Common myeloid progenitor, CD34-positive (primary cell): ENCODE measurements at regions not wholly inside any gene's neighbourhood (a gene's known extent, or its start where the extent isn't known, plus 50 kb on each side); places are given as distances from the start of the nearest gene placed in this dataset.
"Not testable (repeated sequence)": the region's sequence is repeated elsewhere in the genome, so short reads cannot be mapped to it uniquely, and the experiment has no call there.

Source experiments
- CTCF ChIA-PET: fragments of 350-600 bp; sonication (Branson Sonifier 250); formaldehyde crosslinking; loops from one replicate; lab custom pipeline; 2021; ENCODE audit warnings: antibody characterized with exemption; lab: Charles Lee
- POLR2A ChIA-PET: fragments of 350-600 bp; sonication (Branson Sonifier 250); formaldehyde crosslinking; loops from one replicate; lab custom pipeline; 2021; ENCODE audit warnings: antibody characterized with exemption; lab: Charles Lee
- DNase-seq, 3 donors: peaks; one replicate each; pipeline versions ENCODE4 v3.0.0 to v3.0.0-alpha.2; 2013
- H3K27ac ChIP-seq, 2 experiments: 1 replicate in 1 of 2; 2 replicates in 1 of 2; pipeline ENCODE4 v1.7.0; 2013; ENCODE audit warnings: inconsistent platforms in 2 of 2, low read length in 2 of 2, mild to moderate bottlenecking in 2 of 2, low read depth in 1 of 2, moderate library complexity in 1 of 2; ENCODE audit not compliant: severe bottlenecking in 2 of 2, insufficient read depth in 1 of 2, poor library complexity in 1 of 2
- H3K27me3 ChIP-seq, 5 experiments: replicated peaks in 2 of 5; 1 replicate in 3 of 5; 2 replicates in 2 of 5; pipeline versions ENCODE4 v1.6.1 to v1.7.0; 2013; ENCODE audit warnings: low read length in 4 of 5, mild to moderate bottlenecking in 2 of 5, moderate library complexity in 2 of 5, inconsistent platforms in 1 of 5; ENCODE audit not compliant: insufficient read depth in 5 of 5, control insufficient read depth in 4 of 5
- H3K36me3 ChIP-seq, 4 experiments: 1 replicate in 2 of 4; 2 replicates in 2 of 4; pipeline versions ENCODE4 v1.6.1 to v1.7.0; 2013; ENCODE audit warnings: low read length in 3 of 4, control low read depth in 1 of 4, mild to moderate bottlenecking in 1 of 4; ENCODE audit not compliant: control insufficient read depth in 4 of 4, insufficient read depth in 4 of 4
- H3K4me1 ChIP-seq, 4 experiments: 1 replicate in 3 of 4; 2 replicates in 1 of 4; pipeline versions ENCODE4 v1.6.1 to v1.7.1; 2013; ENCODE audit warnings: low read length in 3 of 4, mild to moderate bottlenecking in 3 of 4, control low read depth in 1 of 4, inconsistent platforms in 1 of 4, moderate library complexity in 1 of 4; ENCODE audit not compliant: control insufficient read depth in 4 of 4, insufficient read depth in 4 of 4; ENCODE audit errors: control extremely low read depth in 1 of 4
- H3K4me3 ChIP-seq, 7 experiments: 1 replicate in 4 of 7; 2 replicates in 3 of 7; pipeline versions ENCODE4 v1.5.1 to v1.7.0; 2013; ENCODE audit warnings: mild to moderate bottlenecking in 7 of 7, low read length in 6 of 7, moderate library complexity in 6 of 7, inconsistent platforms in 2 of 7, low read depth in 2 of 7, control low read depth in 1 of 7; ENCODE audit not compliant: insufficient read depth in 4 of 7, control insufficient read depth in 1 of 7; ENCODE audit errors: extremely low read depth in 1 of 7
- H3K9me3 ChIP-seq, 5 experiments: 1 replicate in 4 of 5; 2 replicates in 1 of 5; pipeline versions ENCODE4 v1.6.1 to v1.7.1; 2013; ENCODE audit warnings: low read length in 4 of 5, mild to moderate bottlenecking in 2 of 5, inconsistent platforms in 1 of 5, low read depth in 1 of 5, moderate library complexity in 1 of 5; ENCODE audit not compliant: control insufficient read depth in 4 of 5, insufficient read depth in 2 of 5; ENCODE audit errors: control extremely low read depth in 1 of 5
- WGBS: methylation state at CpG from one replicate; pipeline ENCODE4 v1.1.5; 2013; ENCODE audit not compliant: insufficient coverage; 5-methylcytosine and 5-hydroxymethylcytosine counted together

GRCh38 chr9:95788021-95788420 is 87.5 kb upstream of the ERCC6L2 start:
- H3K9me3 ChIP-seq, result no peaks in the 10 kb centered on the region
- peaks cover 0 to 5% (median 3%) of the 10 kb centered on the region in 5 experiments for H3K27me3 ChIP-seq
- no peak for DNase-seq
- no peak overlapping the region for H3K4me3 ChIP-seq
- ChIA-PET POLR2A (no interaction called here), CTCF (no interaction called here)
- no peak overlapping the region for H3K27ac ChIP-seq
- H3K4me1 ChIP-seq, result no peaks in the 10 kb centered on the region
- no peaks in the 10 kb centered on the region for H3K36me3 ChIP-seq
- 90% methylated on average over 2 of the region's 7 CpGs for WGBS

- Histone ChIP-seq H3K9me3 (no peaks in the 10 kb centered on the region), H3K36me3 (no peaks in the 10 kb centered on the region), H3K4me1 (no peaks in the 10 kb centered on the region), H3K4me3 (no peak overlapping the region), H3K27me3 (peaks cover 0 to 4% (median 0%) of the 10 kb centered on the region in 5 experiments), H3K27ac (no peak overlapping the region)
- 100% methylated on average over 3 of the region's 3 CpGs for WGBS
- POLR2A ChIA-PET, result no interaction called here
- CTCF ChIA-PET, result no interaction called here
- no peak for DNase-seq
These were observed 90.3 kb upstream of the ERCC6L2 start for GRCh38 chr9:95785209-95785608.

DNA sequence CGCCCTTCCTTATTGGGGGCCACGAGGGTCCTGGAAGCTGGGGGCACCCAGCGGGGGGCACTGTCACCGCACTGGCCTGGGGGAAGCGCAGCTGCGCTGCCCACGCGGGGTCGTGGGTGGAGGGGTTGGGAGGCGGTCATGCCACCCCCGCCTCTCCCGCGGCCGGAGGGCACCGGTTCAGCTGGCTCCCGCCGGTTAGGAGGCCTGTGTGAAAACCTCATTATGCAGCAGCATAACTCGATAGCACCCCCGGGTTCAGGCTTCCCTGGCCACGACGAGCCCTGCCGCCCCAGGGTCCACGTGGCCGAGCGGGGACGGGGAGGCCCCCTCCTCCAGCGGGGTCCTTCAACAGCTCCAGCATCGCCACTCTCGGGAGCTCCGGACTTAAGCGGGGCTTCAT is 91.2 kb upstream of the ERCC6L2 start:
- peaks cover 0 to 4% (median 0%) of the 10 kb centered on the region in 5 experiments for H3K27me3 ChIP-seq
- H3K36me3 ChIP-seq, result no peaks in the 10 kb centered on the region
- no peak overlapping the region for H3K4me3 ChIP-seq
- H3K27ac ChIP-seq, result no peak overlapping the region
- H3K9me3 ChIP-seq, result no peaks in the 10 kb centered on the region
- ChIA-PET CTCF (no interaction called here), POLR2A (no interaction called here)
- no peak for DNase-seq
- 92% methylated on average over 29 of the region's 31 CpGs for WGBS
- H3K4me1 ChIP-seq, result no peaks in the 10 kb centered on the region

DNA sequence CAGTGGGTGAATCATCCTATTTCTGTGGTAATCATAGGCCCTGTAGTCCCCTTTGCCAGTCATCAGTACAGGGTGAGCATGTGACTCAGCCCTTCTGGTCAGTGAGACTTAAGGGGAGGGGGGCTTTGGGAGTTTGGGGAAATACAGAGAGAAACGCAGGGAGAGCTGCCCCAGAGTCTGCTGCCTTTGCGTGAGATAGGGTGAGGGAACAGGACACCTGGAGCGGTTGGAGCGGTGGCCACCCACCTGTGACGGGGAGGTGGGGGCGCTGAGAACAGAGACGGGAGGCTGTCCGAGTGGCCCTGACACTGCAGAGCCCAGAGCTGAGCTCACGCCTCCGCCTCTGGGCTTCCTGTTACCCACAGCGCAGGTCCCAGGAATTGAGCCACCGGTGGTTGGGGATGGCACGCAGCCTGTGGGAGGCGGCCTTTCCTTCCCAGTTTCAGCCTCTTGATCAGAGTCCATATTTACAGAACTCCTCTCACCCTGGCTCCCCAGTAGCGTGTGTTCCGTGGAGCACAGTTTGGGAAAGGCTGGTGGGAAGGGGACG is 92.0 kb upstream of the ERCC6L2 start:
- ChIA-PET CTCF (no interaction called here), POLR2A (no interaction called here)
- 98% methylated on average over 13 of the region's 17 CpGs for WGBS
- no peak for DNase-seq
- Histone ChIP-seq H3K36me3 (no peaks in the 10 kb centered on the region), H3K9me3 (no peaks in the 10 kb centered on the region), H3K27me3 (peaks cover 0 to 4% (median 0%) of the 10 kb centered on the region in 5 experiments), H3K27ac (no peak overlapping the region), H3K4me1 (no peaks in the 10 kb centered on the region), H3K4me3 (no peak overlapping the region)

GRCh38 chr9:95780751-95781150 is 94.7 kb upstream of the ERCC6L2 start:
- 100% methylated on average over 6 of the region's 6 CpGs for WGBS
- ChIA-PET POLR2A (no interaction called here), CTCF (no interaction called here)
- Histone ChIP-seq H3K4me3 (no peak overlapping the region), H3K27ac (no peak overlapping the region), H3K9me3 (no peaks in the 10 kb centered on the region), H3K36me3 (no peaks in the 10 kb centered on the region), H3K4me1 (no peaks in the 10 kb centered on the region), H3K27me3 (peaks cover 0 to 3% (median 0%) of the 10 kb centered on the region in 5 experiments)
- no peak for DNase-seq

- CTCF ChIA-PET, result no interaction called here
- Histone ChIP-seq H3K27me3 (peaks cover 0 to 4% (median 0%) of the 10 kb centered on the region in 5 experiments), H3K27ac (no peak overlapping the region), H3K36me3 (no peaks in the 10 kb centered on the region), H3K4me1 (no peaks in the 10 kb centered on the region), H3K4me3 (no peak overlapping the region), H3K9me3 (no peaks in the 10 kb centered on the region)
- POLR2A ChIA-PET, result no interaction called here
- WGBS, result 86% methylated on average over 1 of the region's 3 CpGs
- no peak for DNase-seq
These were observed 95.4 kb upstream of the ERCC6L2 start for GRCh38 chr9:95780121-95780520.

DNA sequence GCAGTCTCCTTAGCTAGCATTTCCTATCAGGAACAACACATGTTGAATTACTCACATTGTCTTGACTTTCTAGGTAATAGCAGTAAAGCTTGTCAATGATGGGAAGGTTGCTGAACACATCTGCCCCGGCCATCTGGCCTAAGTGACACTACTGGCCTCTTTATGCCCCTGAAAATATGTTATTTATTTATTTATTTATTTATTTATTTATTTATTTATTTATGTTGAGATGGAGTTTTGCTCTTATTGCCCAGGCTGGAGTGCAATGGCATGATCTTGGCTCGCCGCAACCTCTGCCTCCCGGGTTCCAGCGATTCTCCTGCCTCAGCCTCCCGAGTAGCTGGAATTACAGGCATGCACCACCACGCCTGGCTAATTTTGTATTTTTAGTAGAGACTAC is 95.9 kb upstream of the ERCC6L2 start:
- 100% methylated on average over 5 of the region's 7 CpGs for WGBS
- H3K27ac ChIP-seq, H3K4me1 ChIP-seq, POLR2A ChIA-PET, DNase-seq, H3K4me3 ChIP-seq, CTCF ChIA-PET, H3K27me3 ChIP-seq, H3K9me3 ChIP-seq, H3K36me3 ChIP-seq: not testable (repeated sequence)
